Pancreas (tissue), 10 donors: ENCODE measurements at regions not wholly inside any gene's neighbourhood (a gene's known extent, or its start where the extent isn't known, plus 50 kb on each side); places are given as distances from the start of the nearest gene placed in this dataset.

Experiments used
- ATAC-seq, 4 donors: fragments of 200-7000 bp; cut with Tn5 transposase; one replicate each; pipeline versions ENCODE4 v1.8.0 to v1.9.1; 2020; ENCODE audit warnings: mild to moderate bottlenecking in 4 of 4, moderate library complexity in 4 of 4
- DNase-seq, 6 donors: peaks; one replicate each; pipeline ENCODE4 v3.0.0-alpha.2; 2020
- FAIRE-seq: peaks from 2 replicates; lab custom pipeline; 2012; peaks lifted over from hg19 to GRCh38; lab: Jason Lieb, UNC
- H3K27ac ChIP-seq, 4 donors: fragments of 200-600 bp; sonication (generic); 1 replicate in 3 of 4; 2 replicates in 1 of 4; pipeline versions ENCODE4 v1.5.0 to v1.8.0; 2020
- H3K27me3 ChIP-seq, 4 donors: fragments of 200-600 bp; one replicate each; pipeline ENCODE4 v1.8.0; 2021
- H3K36me3 ChIP-seq, 3 donors: fragments of 200-600 bp; sonication (generic) in 1 of 3; one replicate each; pipeline versions ENCODE4 v1.5.0 to v1.8.0; 2020 to 2021
- H3K4me1 ChIP-seq, 3 donors: fragments of 200-600 bp; one replicate each; pipeline ENCODE4 v1.8.0; 2021
- H3K4me3 ChIP-seq, 4 donors: fragments of 200-600 bp; sonication (generic) in 2 of 4; one replicate each; pipeline versions ENCODE4 v1.5.0 to v1.8.0; 2020 to 2021
- H3K9me3 ChIP-seq, 4 donors: fragments of 200-600 bp; one replicate each; pipeline ENCODE4 v1.8.0; 2021
- CTCF ChIP-seq, 4 donors: fragments of 200-600 bp; sonication (generic) in 3 of 4; IDR thresholded peaks; one replicate each; pipeline versions ENCODE4 v1.5.0 to v1.8.0; 2021; ENCODE audit warnings: antibody characterized with exemption in 4 of 4
- WGBS, 2 donors: extraction: QIAGEN DNeasy Blood & Tissue Kit; methylation state at CpG; one replicate each; pipeline ENCODE4 v1.1.7; 2013; 5-methylcytosine and 5-hydroxymethylcytosine counted together
- intact Hi-C, 3 donors: fragments of 100-400 bp; cut with DNase I; formaldehyde crosslinking; loops; one replicate each; pipeline versions ENCODE4 v1.11.1 to v1.14.2; 2022
- donor health status: healthy with polysubstance abuse.
- donor health status: DM: no; HTN: no; CAD: no; lungs with moderate emphysema.
- donor health status: DM: no; HTN: no; CAD: no.
- donor health status: control.
- donor health status: control.
- donor health status: Bipolar disorder and iron deficiency.
- donor health status: DM: yes; HTN: yes; CAD: no.
- donor health status: DM: no; HTN: no; CAD: no.
- donor health status: DM: no; HTN: no; CAD: no.
- donor health status: DM: yes; HTN: yes; CAD: no.

GRCh38 chr5:77146896-77147295 is 59.8 kb upstream of the ZBED3 start:
- Histone ChIP-seq H3K36me3 (no peaks in the 10 kb centered on the region), H3K27ac (no peak overlapping the region), H3K4me3 (no peak overlapping the region), H3K4me1 (no peaks in the 10 kb centered on the region), H3K9me3 (no peaks in the 10 kb centered on the region), H3K27me3 (no peaks in the 10 kb centered on the region)
- DNase-seq (no peak), ATAC-seq (no peak), FAIRE-seq (no peak)
- 82% methylated on average over 2 of the region's 2 CpGs for WGBS, 2 donors
- intact Hi-C loops = loop anchor here in 1 of 3 donors (10.0 kb wide), 1 partner anchor 348 kb away; the partner anchor contains the start of gene WDR41
- TF ChIP-seq CTCF (IDR thresholded peaks at IDR 0.05) = no peak

GRCh38 chr5:77145666-77146065 is 58.6 kb upstream of the ZBED3 start:
- ATAC-seq = peak in 1 of 4 donors; percentile 49
- H3K27me3 ChIP-seq = no peaks in the 10 kb centered on the region
- FAIRE-seq = no peak
- no peaks in the 10 kb centered on the region for H3K4me1 ChIP-seq
- H3K36me3 ChIP-seq = no peaks in the 10 kb centered on the region
- H3K27ac ChIP-seq = no peak overlapping the region
- no peaks in the 10 kb centered on the region for H3K9me3 ChIP-seq
- intact Hi-C loops = loop anchor here in 1 of 3 donors (10.0 kb wide), 1 partner anchor 349 kb away; the partner anchor contains the start of gene WDR41
- H3K4me3 ChIP-seq = no peak overlapping the region
- DNase-seq = no peak
- no peak for TF ChIP-seq CTCF (IDR thresholded peaks at IDR 0.05)
- 91 to 92% methylated on average over 1 of the region's 1 CpG for WGBS, 2 donors

- no peak overlapping the region for H3K4me3 ChIP-seq
- 28 to 30% methylated on average over 1 of the region's 1 CpG for WGBS, 2 donors
- H3K4me1 ChIP-seq = no peaks in the 10 kb centered on the region
- ATAC-seq (no peak), DNase-seq (no peak), FAIRE-seq (no peak)
- H3K27me3 ChIP-seq = no peaks in the 10 kb centered on the region
- intact Hi-C loops = loop anchor here in 1 of 3 donors (10.0 kb wide), 1 partner anchor 350 kb away; the partner anchor contains the start of gene WDR41
- TF ChIP-seq CTCF (IDR thresholded peaks at IDR 0.05) = no peak
- H3K36me3 ChIP-seq = no peaks in the 10 kb centered on the region
- no peak overlapping the region for H3K27ac ChIP-seq
- H3K9me3 ChIP-seq = no peaks in the 10 kb centered on the region
Observed at GRCh38 chr5:77144837-77145139, 57.7 kb upstream of the ZBED3 start.

- peak; percentile 64 for FAIRE-seq
- peak; percentile 55 to 79 (median 72) for DNase-seq
- H3K36me3 ChIP-seq = no peaks in the 10 kb centered on the region
- peak; percentile 75 to 99 (median 97) for ATAC-seq
- intact Hi-C loops = loop anchor here in 1 of 3 donors (10.0 kb wide), 1 partner anchor 351 kb away; the partner anchor contains the start of gene WDR41
- no peaks in the 10 kb centered on the region for H3K9me3 ChIP-seq
- no peak overlapping the region for H3K4me3 ChIP-seq
- TF ChIP-seq CTCF (IDR thresholded peaks at IDR 0.05) = peak; percentile 52 to 79 (median 73)
- H3K27me3 ChIP-seq = no peaks in the 10 kb centered on the region
- no peaks in the 10 kb centered on the region for H3K4me1 ChIP-seq
- H3K27ac ChIP-seq = no peak overlapping the region
- WGBS, 2 donors = 40 to 46% methylated on average over 14 of the region's 14 CpGs
Observed at GRCh38 chr5:77143998-77144836, 57.1 kb upstream of the ZBED3 start.

GRCh38 chr5:77140350-77140749 is 53.3 kb upstream of the ZBED3 start:
- Histone ChIP-seq H3K36me3 (no peaks in the 10 kb centered on the region), H3K27ac (no peak overlapping the region), H3K9me3 (no peaks in the 10 kb centered on the region), H3K27me3 (no peaks in the 10 kb centered on the region), H3K4me1 (no peaks in the 10 kb centered on the region), H3K4me3 (no peak overlapping the region)
- DNase-seq (no peak), FAIRE-seq (no peak), ATAC-seq (no peak)
- TF ChIP-seq CTCF (IDR thresholded peaks at IDR 0.05) = no peak
- intact Hi-C loops = loop anchor here in 1 of 3 donors (10.0 kb wide), 1 partner anchor 354 kb away; the partner anchor contains the start of gene WDR41
